ENCODE measurements at regions not wholly inside any gene's neighbourhood (a gene's known extent, or its start where the extent isn't known, plus 50 kb on each side); places are given as distances from the start of the nearest gene placed in this dataset.

GRCh38 chr3:113150250-113150649, 61.1 kb upstream of the BOC start:
- H3K27ac Mint-ChIP-seq = no peak overlapping the region
- H3K4me3 Mint-ChIP-seq = no peak overlapping the region
- no peak overlapping the region for H2AK5ac ChIP-seq (ENCODE audit: insufficient read length, low read length)
- no peak overlapping the region for H3K9ac ChIP-seq (ENCODE audit: extremely low read depth, insufficient read length, low read length)
- H2AFZ ChIP-seq (ENCODE audit: low read length) = no peak overlapping the region
- peaks cover 1% of the 10 kb centered on the region for H3K27me3 Mint-ChIP-seq (ENCODE audit: low read depth)
- H3K9me3 Mint-ChIP-seq = no peaks in the 10 kb centered on the region; a peak in 1 of 5 replicates
- H4K8ac ChIP-seq (replicated peaks; ENCODE audit: insufficient read length, low read depth, low read length) = no peak overlapping the region
- H3K56ac ChIP-seq (ENCODE audit: insufficient read length, low read depth, low read length) = no peak overlapping the region
- H3K79me2 ChIP-seq (ENCODE audit: insufficient read depth, low read length) = no peaks in the 10 kb centered on the region
- H3K18ac ChIP-seq (ENCODE audit: insufficient read length, low read depth, low read length) = no peak overlapping the region
- no peak overlapping the region for H3K27ac ChIP-seq (ENCODE audit: insufficient read length, low read depth, low read length)
- no peak overlapping the region for H2BK12ac ChIP-seq (ENCODE audit: insufficient read length, low read depth, low read length)
- WGBS (ENCODE audit: extremely low coverage, insufficient read length, low lambda C conversion rate) = no CpG with 5 or more reads among the region's 5 CpGs
- no peaks in the 10 kb centered on the region for H4K20me1 ChIP-seq (ENCODE audit: control insufficient read depth, insufficient read depth, insufficient read length)
- peaks cover 2% of the 10 kb centered on the region for H3K23me2 ChIP-seq (ENCODE audit: insufficient read length, low read depth, low read length, poor library complexity, severe bottlenecking)
- no peak overlapping the region for H2BK15ac ChIP-seq (ENCODE audit: low read depth, low read length)
- no peaks in the 10 kb centered on the region for H3K27me3 ChIP-seq (ENCODE audit: insufficient read depth, low read length)
- H2BK20ac ChIP-seq (ENCODE audit: low read depth, low read length, poor library complexity, severe bottlenecking) = no peak overlapping the region
- no peak overlapping the region for H3T11ph ChIP-seq (ENCODE audit: low read length)
- H3K9me3 ChIP-seq (ENCODE audit: control insufficient read depth, low read depth, low read length) = no peaks in the 10 kb centered on the region
- no peak for DNase-seq
- no peak overlapping the region for H3K23ac ChIP-seq (ENCODE audit: insufficient read length, low read depth, low read length)
- H4K91ac ChIP-seq (ENCODE audit: insufficient read length, low read depth, low read length) = no peak overlapping the region
- TF ChIP-seq CTCF (conservative IDR thresholded peaks at IDR 0.05) = no peak
- peaks cover 47 to 57% of the 10 kb centered on the region in 2 experiments for H3K4me1 Mint-ChIP-seq
- H3K14ac ChIP-seq (ENCODE audit: insufficient read depth, low read length) = no peak overlapping the region
- H3K4me1 ChIP-seq (ENCODE audit: insufficient read depth, low read length) = peaks cover 4% of the 10 kb centered on the region; the same call in 1 of the 2 replicates
- H3K4me2 ChIP-seq (ENCODE audit: insufficient read depth, insufficient read length, low read length) = no peak overlapping the region
- no peak overlapping the region for H3K4ac ChIP-seq (ENCODE audit: low read depth, low read length)
- H4K5ac ChIP-seq (ENCODE audit: insufficient read length, low read depth, low read length) = no peak overlapping the region
- H3K79me1 ChIP-seq (ENCODE audit: insufficient read depth, low read depth, low read length, poor library complexity, severe bottlenecking) = no peaks in the 10 kb centered on the region
- no peak overlapping the region for H2BK5ac ChIP-seq (ENCODE audit: insufficient read length, low read length)
- H3K36me3 Mint-ChIP-seq (ENCODE audit: insufficient read depth in 1 of 3, low read depth in 3 of 3) = no peaks in the 10 kb centered on the region
- no peak overlapping the region for H2BK120ac ChIP-seq (ENCODE audit: low read depth, low read length, poor library complexity, severe bottlenecking)
